GM19324 (cell line): ENCODE measurements at regions not wholly inside any gene's neighbourhood (a gene's known extent, or its start where the extent isn't known, plus 50 kb on each side); places are given as distances from the start of the nearest gene placed in this dataset.

Source experiments
- ATAC-seq: cut with Tn5 transposase; IDR thresholded peaks from one replicate; pipeline ENCODE4 v1.9.1; 2021; ENCODE audit warnings: mild to moderate bottlenecking, moderate library complexity; ENCODE audit not compliant: unreplicated experiment, low FRiP score

DNA sequence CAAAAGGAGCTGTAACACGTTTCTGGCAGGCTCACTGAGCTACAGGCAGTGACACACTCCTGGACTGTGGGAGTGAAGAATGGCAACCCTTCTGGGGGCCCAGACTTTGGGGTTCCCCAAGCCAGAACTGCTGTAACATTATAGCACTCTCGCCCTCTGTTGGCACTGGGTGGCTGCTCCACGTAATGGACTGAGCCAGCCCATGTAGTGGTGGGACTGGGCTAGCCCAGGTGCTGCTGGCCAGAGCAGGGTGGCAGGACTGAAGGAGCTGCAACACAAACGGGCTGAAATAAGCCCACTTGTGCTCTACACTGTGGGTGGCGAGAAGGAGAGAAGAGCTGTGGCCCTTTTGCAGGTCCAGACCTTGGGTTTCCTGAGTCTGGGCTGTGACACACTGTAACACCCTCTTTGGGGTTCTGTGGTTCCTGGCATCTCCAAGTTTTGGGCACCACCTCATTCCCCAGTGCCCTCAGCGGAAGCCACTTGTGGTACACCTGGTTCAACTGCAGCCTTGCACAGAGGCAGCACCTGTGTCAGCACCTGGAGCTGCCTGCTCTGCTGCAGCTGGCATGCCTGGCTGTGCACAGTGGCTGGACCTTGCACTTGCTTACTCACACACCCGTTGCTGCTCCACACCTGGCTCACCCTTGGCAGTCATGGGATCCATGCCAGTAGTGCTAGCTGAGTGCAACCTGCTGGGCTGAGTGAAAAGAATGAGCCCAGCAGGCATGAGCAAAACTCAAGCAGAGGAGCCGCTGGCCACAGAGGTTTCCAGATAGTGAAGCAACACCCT lies 95.0 kb upstream of the PRR16 start:
- ATAC-seq = no peak

DNA sequence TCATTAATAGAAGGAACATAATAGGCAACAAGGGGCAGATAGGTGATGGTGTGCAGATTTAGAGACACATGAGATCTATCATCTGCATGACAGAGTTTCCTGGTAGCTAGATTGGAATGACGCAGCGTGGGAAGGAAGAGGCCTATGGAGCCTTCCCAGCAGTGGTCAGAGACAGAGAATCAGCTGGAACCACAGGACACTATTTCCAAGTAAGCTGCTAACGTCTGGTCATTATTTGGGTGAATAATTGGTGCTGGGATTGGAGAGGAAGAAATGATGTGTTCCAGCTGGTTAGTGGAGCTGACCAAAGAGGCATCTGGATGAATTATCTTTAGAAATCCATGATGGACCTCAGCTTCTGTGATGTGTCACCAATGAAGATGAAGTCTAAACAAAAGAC lies 91.2 kb upstream of the PRR16 start:
- no peak for ATAC-seq

- ATAC-seq = no peak
Measured at GRCh38 chr5:120375248-120375647, 88.9 kb upstream of the PRR16 start.

- ATAC-seq = no peak
Measured at GRCh38 chr5:120380644-120381043, 83.5 kb upstream of the PRR16 start.

GRCh38 chr5:120382833-120383232 lies 81.3 kb upstream of the PRR16 start:
- ATAC-seq = no peak

DNA sequence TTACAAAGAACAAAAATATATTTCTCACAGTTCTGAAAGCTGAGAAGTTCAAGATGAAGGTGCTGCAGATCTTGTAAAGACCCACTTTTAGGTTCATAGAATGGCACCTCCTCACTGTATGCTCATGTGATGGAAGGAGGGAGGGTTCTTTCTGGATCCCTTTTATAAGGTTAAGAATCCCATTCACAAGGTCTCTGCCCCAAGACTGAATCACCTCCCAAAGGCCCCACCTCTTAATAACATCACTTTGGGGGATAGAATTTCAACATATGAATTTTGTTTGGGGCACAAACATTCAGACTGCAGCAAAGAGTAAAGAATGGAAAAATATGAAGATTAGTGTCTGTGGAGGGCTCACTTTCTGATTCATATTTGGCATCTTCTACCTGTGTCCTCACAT lies 77.1 kb upstream of the PRR16 start:
- ATAC-seq = no peak

DNA sequence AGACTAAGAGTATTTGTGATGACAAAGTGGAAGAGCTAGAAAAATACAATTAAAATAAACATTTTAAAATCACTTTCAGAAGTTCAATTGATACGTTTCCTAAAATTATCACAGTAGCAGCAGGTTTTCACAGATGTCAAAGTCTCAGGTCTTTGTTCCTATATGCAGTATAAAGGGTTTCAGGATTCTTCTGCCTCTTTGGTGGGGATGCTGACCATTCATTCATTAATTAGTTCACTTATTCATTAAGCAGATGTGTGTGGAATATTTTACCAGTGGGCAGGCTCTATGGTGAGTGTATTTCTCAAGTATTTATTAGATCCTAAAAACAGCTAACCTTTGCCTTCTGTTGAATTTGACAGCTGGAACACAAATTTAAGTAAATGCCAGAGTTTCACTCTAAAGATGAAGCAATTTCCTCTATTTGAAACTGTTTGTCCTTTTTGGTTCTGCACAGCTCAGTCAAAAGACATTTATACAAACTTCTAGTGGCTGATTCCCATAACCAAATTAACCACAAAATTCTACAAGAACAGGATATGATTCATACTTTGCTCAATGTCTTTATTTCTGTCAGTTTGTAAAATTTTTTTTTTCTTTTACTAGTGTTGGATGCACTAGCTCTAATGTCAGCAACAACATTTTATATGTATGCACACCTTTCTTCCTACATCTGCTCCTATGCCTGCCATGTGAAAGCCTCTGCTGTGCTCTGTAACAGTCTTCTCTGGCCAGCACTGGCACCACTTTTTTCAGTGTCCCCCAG lies 75.9 kb upstream of the PRR16 start:
- ATAC-seq = no peak

DNA sequence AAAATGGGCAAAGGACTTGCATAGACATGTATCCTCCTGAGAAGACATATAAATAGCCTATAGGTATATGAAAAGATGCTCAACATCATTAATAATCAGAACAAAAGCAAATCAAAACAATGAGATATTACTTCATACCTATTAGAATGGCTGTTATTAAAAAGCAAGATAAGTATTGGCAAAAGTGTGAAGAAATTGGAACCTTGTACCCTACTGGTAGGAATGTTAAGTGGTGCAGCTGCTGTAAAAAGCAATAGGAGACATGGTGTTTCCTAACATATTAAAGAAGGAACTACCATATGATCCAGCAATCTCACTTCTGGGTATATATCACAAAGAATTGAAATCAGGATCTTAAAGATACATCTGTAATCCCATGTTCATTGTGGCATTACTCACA lies 69.8 kb upstream of the PRR16 start:
- no peak for ATAC-seq

DNA sequence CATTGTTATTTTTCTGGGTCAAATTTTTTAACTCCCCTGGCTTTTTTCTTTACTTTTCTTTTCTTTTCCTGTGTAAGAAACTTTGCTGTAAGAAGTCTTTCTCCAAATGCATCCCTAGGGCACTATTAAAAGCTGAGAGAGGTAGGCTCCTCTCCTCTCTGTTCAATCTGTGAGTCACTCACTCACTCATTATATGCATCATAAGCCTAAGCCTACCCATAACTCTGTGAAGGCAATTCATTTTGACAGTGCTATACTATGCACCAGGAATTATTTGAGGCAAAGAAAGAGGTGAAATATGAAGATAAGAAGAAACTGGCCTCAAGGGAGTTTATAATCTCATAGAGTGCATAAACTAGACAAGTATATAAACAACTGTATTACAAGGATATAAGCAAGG lies 67.9 kb upstream of the PRR16 start:
- ATAC-seq = no peak

DNA sequence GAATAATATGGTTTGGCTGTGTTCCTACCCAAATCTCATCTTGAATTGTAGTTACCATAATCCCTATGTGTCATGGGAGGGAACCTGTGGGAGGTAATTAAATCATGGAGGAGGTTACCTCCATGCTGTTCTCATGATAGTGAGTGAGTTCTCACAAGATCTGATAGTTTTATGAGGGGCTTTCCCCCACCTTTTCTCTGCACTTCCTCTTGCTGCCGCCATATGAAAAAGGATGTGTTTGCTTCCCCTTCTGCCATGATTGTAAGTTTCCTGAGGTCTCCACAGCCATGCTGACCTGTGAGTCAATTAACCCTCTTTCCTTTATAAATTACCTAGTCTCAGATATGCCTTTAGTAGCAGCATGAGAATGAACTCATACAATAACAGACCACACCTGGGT lies 63.7 kb upstream of the PRR16 start:
- no peak for ATAC-seq

GRCh38 chr5:120402606-120403005 lies 61.5 kb upstream of the PRR16 start:
- ATAC-seq = no peak

GRCh38 chr5:120405286-120405864 lies 58.7 kb upstream of the PRR16 start:
- ATAC-seq = no peak

GRCh38 chr5:120405923-120406322 lies 58.2 kb upstream of the PRR16 start:
- no peak for ATAC-seq

DNA sequence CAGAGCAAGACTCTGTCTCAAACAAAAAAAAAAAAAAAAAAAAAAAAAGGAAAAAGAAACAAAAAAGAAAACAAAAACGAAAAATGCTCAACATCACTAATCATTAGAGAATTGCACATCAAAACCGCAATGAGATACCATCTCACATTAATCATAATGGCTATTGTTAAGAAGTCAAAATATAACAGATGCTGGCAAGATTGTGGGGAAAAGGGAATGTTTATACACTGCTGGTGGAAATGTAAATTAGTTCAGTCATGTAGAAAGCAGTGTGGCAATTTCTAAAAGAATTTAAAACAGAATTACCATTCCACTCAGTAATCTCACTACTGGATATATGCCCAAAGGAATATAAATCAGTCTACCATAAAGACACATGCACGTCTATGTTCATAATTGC lies 50.4 kb upstream of the PRR16 start:
- ATAC-seq = no peak
